ENCODE measurements at regions not wholly inside any gene's neighbourhood (a gene's known extent, or its start where the extent isn't known, plus 50 kb on each side); places are given as distances from the start of the nearest gene placed in this dataset.

GRCh38 chr13:110000534-110001345, 214.4 kb upstream of the IRS2 start:
- Histone ChIP-seq H3K36me3 (ENCODE audit: control insufficient read depth, insufficient read depth, low read length) (no peaks in the 10 kb centered on the region), H3K27me3 (ENCODE audit: control insufficient read depth, insufficient read depth, low read length) (no peaks in the 10 kb centered on the region), H3K27ac (ENCODE audit: low read length) (no peak overlapping the region), H3K4me3 (ENCODE audit: low read depth in 2 of 2, low read length in 2 of 2) (no peak overlapping the region), H3K4me1 (ENCODE audit: control insufficient read depth, insufficient read depth, low read length) (no peaks in the 10 kb centered on the region), H3K9me3 (ENCODE audit: control insufficient read depth, insufficient read depth, low read depth, low read length) (no peaks in the 10 kb centered on the region)
- intact Hi-C loops (cut with micrococcal nuclease; ENCODE audit: unreplicated experiment): no loop called here
- ATAC-seq (no peak), DNase-seq (ENCODE audit: low read depth, low spot score) (no peak)
- no peak for TF ChIP-seq SIN3A (IDR thresholded peaks at IDR 0.05; ENCODE audit: borderline replicate concordance, insufficient read depth, low read depth, low read length)
- BruUV-seq (replicated peaks): no TSS peak
- in situ Hi-C loops (cut with HindIII; ENCODE audit: low pct_unique_long_range_greater_than_20kb, low sequenced_read_pairs): no loop called here
- ChIA-PET POLR2A (no interaction called here), CTCF (no interaction called here)

- Histone ChIP-seq H3K27me3 (ENCODE audit: control insufficient read depth, insufficient read depth, low read length) (no peaks in the 10 kb centered on the region), H3K36me3 (ENCODE audit: control insufficient read depth, insufficient read depth, low read length) (no peaks in the 10 kb centered on the region), H3K4me1 (ENCODE audit: control insufficient read depth, insufficient read depth, low read length) (no peaks in the 10 kb centered on the region), H3K9me3 (ENCODE audit: control insufficient read depth, insufficient read depth, low read depth, low read length) (no peaks in the 10 kb centered on the region), H3K27ac (ENCODE audit: low read length) (no peak overlapping the region), H3K4me3 (ENCODE audit: low read depth in 2 of 2, low read length in 2 of 2) (no peak overlapping the region)
- POLR2A ChIA-PET: no interaction called here
- CTCF ChIA-PET: no interaction called here
- in situ Hi-C loops (cut with HindIII; ENCODE audit: low pct_unique_long_range_greater_than_20kb, low sequenced_read_pairs) (no loop called here), intact Hi-C loops (cut with micrococcal nuclease; ENCODE audit: unreplicated experiment) (no loop called here)
- DNase-seq (ENCODE audit: low read depth, low spot score) (no peak), ATAC-seq (no peak)
- TF ChIP-seq CTCF (IDR thresholded peaks at IDR 0.05) (no peak), TCF7L2 (IDR thresholded peaks at IDR 0.05; ENCODE audit: low read depth, low read length) (no peak), SIN3A (IDR thresholded peaks at IDR 0.05; ENCODE audit: borderline replicate concordance, insufficient read depth, low read depth, low read length) (no peak), POLR2AphosphoS5 (IDR thresholded peaks at IDR 0.05; ENCODE audit: low read depth, low read length) (no peak), REST (IDR thresholded peaks at IDR 0.05; ENCODE audit: insufficient read depth in 1 of 2, low read depth in 2 of 2, low read length in 1 of 2) (no peak)
- no TSS peak for BruUV-seq (replicated peaks)
These were observed 213.5 kb upstream of the IRS2 start for GRCh38 chr13:109999659-110000533.
